Uterus (tissue), 3 donors: ENCODE measurements at regions not wholly inside any gene's neighbourhood (a gene's known extent, or its start where the extent isn't known, plus 50 kb on each side); places are given as distances from the start of the nearest gene placed in this dataset.

Experiments
- DNase-seq, 2 donors: peaks; one replicate each; pipeline ENCODE4 v3.0.0-alpha.2; 2019 to 2020
- H3K27ac ChIP-seq, 2 donors: fragments of 200-600 bp; sonication (generic); 1 replicate in 1 of 2; 2 replicates in 1 of 2; pipeline ENCODE4 v1.5.1; 2016 to 2018
- H3K27me3 ChIP-seq, 2 donors: fragments of 200-600 bp; sonication (generic); one replicate each; pipeline ENCODE4 v1.5.1; 2018 to 2019; ENCODE audit warnings: control low read depth in 1 of 2
- H3K36me3 ChIP-seq, 2 donors: fragments of 200-600 bp; sonication (generic); one replicate each; pipeline ENCODE4 v1.5.1; 2019; ENCODE audit warnings: control low read depth in 1 of 2
- H3K4me1 ChIP-seq, 2 donors: fragments of 200-600 bp; sonication (generic); one replicate each; pipeline ENCODE4 v1.5.1; 2018 to 2019; ENCODE audit warnings: control low read depth in 1 of 2
- H3K4me3 ChIP-seq, 2 donors: fragments of 200-600 bp; sonication (generic); 1 replicate in 1 of 2; 2 replicates in 1 of 2; pipeline ENCODE4 v1.5.1; 2018 to 2019; ENCODE audit warnings: mild to moderate bottlenecking in 1 of 2
- H3K9me3 ChIP-seq, 2 donors: fragments of 200-600 bp; sonication (generic); one replicate each; pipeline ENCODE4 v1.5.1; 2019; ENCODE audit warnings: control low read depth in 1 of 2
- CTCF ChIP-seq, 4 experiments: fragments of 200-600 bp in 2 of 4; fragments of 450-650 bp in 2 of 4; sonication (generic) in 2 of 4; IDR thresholded peaks; one replicate each; pipeline ENCODE4 v1.5.1; 2016 to 2019; ENCODE audit warnings: antibody characterized with exemption in 4 of 4, mild to moderate bottlenecking in 2 of 4, moderate library complexity in 1 of 4
- POLR2A ChIP-seq, 2 donors: fragments of 450-650 bp; IDR thresholded peaks; one replicate each; pipeline ENCODE4 v1.6.1; 2016; ENCODE audit warnings: antibody characterized with exemption in 2 of 2, mild to moderate bottlenecking in 1 of 2, moderate library complexity in 1 of 2
- intact Hi-C: fragments of 100-400 bp; cut with DNase I; formaldehyde crosslinking; loops from one replicate; pipeline ENCODE4 v1.15.1; 2023; ENCODE audit warnings: low total_unique reads
- donor health status: DM: yes; HTN: yes; CAD: no.

GRCh38 chr1:80847904-80848303 is 952.8 kb upstream of the ADGRL2 start:
- no peak overlapping the region for H3K27ac ChIP-seq
- H3K4me3 ChIP-seq = no peak overlapping the region
- H3K36me3 ChIP-seq = no peaks in the 10 kb centered on the region
- TF ChIP-seq POLR2A (IDR thresholded peaks at IDR 0.05) = no peak
- no peak for TF ChIP-seq CTCF (IDR thresholded peaks at IDR 0.05)
- no peaks in the 10 kb centered on the region for H3K9me3 ChIP-seq
- intact Hi-C loops = no loop called here
- H3K4me1 ChIP-seq = no peaks in the 10 kb centered on the region
- no peak for DNase-seq
- no peaks in the 10 kb centered on the region for H3K27me3 ChIP-seq

GRCh38 chr1:80846966-80847365 is 953.8 kb upstream of the ADGRL2 start:
- Histone ChIP-seq H3K4me1 (no peaks in the 10 kb centered on the region), H3K27me3 (no peaks in the 10 kb centered on the region), H3K9me3 (no peaks in the 10 kb centered on the region), H3K4me3 (no peak overlapping the region), H3K36me3 (no peaks in the 10 kb centered on the region), H3K27ac (no peak overlapping the region)
- no peak for DNase-seq
- TF ChIP-seq POLR2A (IDR thresholded peaks at IDR 0.05) (no peak), CTCF (IDR thresholded peaks at IDR 0.05) (no peak)
- intact Hi-C loops = no loop called here

- Histone ChIP-seq H3K4me3 (no peak overlapping the region), H3K4me1 (no peaks in the 10 kb centered on the region), H3K36me3 (no peaks in the 10 kb centered on the region), H3K27ac (no peak overlapping the region), H3K27me3 (no peaks in the 10 kb centered on the region), H3K9me3 (no peaks in the 10 kb centered on the region)
- intact Hi-C loops = no loop called here
- no peak for DNase-seq
- TF ChIP-seq CTCF (IDR thresholded peaks at IDR 0.05) = no peak
- no peak for TF ChIP-seq POLR2A (IDR thresholded peaks at IDR 0.05)
Measured at GRCh38 chr1:80842796-80843195, 957.9 kb upstream of the ADGRL2 start.

- no peak for TF ChIP-seq CTCF (IDR thresholded peaks at IDR 0.05)
- no peak for TF ChIP-seq POLR2A (IDR thresholded peaks at IDR 0.05)
- intact Hi-C loops = no loop called here
Measured at GRCh38 chr1:80841261-80841660, 959.5 kb upstream of the ADGRL2 start.

GRCh38 chr1:80837066-80837465 is 963.7 kb upstream of the ADGRL2 start:
- TF ChIP-seq POLR2A (IDR thresholded peaks at IDR 0.05) (no peak), CTCF (IDR thresholded peaks at IDR 0.05) (no peak)
- Histone ChIP-seq H3K9me3 (no peaks in the 10 kb centered on the region), H3K4me3 (no peak overlapping the region), H3K4me1 (no peaks in the 10 kb centered on the region), H3K27ac (no peak overlapping the region), H3K27me3 (no peaks in the 10 kb centered on the region), H3K36me3 (peaks cover 0 to 2% of the 10 kb centered on the region in 2 donors)
- intact Hi-C loops = no loop called here
- no peak for DNase-seq

More at GRCh38 chr1:80841261-80841660, 959.5 kb upstream of the ADGRL2 start:
- DNase-seq = no peak
- Histone ChIP-seq H3K27ac (no peak overlapping the region), H3K4me1 (no peaks in the 10 kb centered on the region), H3K36me3 (no peaks in the 10 kb centered on the region), H3K27me3 (no peaks in the 10 kb centered on the region), H3K4me3 (no peak overlapping the region), H3K9me3 (no peaks in the 10 kb centered on the region)
